DND-41 (cell line): ENCODE measurements at regions not wholly inside any gene's neighbourhood (a gene's known extent, or its start where the extent isn't known, plus 50 kb on each side); places are given as distances from the start of the nearest gene placed in this dataset.

Source experiments
- CTCF ChIP-seq: IDR thresholded peaks from 2 replicates; pipeline ENCODE4 v1.5.1; 2012; ENCODE audit warnings: borderline replicate concordance, low read length, moderate library complexity, mild to moderate bottlenecking; ENCODE audit not compliant: poor library complexity, severe bottlenecking; ENCODE audit errors: extremely low read depth
- EZH2 ChIP-seq: IDR thresholded peaks from 3 replicates; pipeline ENCODE4 v1.6.1; 2012; ENCODE audit warnings: borderline replicate concordance, low read depth, mild to moderate bottlenecking, moderate library complexity, low read length, inconsistent platforms; ENCODE audit not compliant: severe bottlenecking

GRCh38 chr1:229893762-229894444, 173.1 kb upstream of the GALNT2 start:
- TF ChIP-seq CTCF = no peak
- TF ChIP-seq EZH2 = no peak
